ENCODE measurements at regions not wholly inside any gene's neighbourhood (a gene's known extent, or its start where the extent isn't known, plus 50 kb on each side); places are given as distances from the start of the nearest gene placed in this dataset.

- TF ChIP-seq CTCF (IDR thresholded peaks at IDR 0.05): no peak
- ATAC-seq (ENCODE audit: low FRiP score) (no peak), DNase-seq (ENCODE audit: low spot score) (no peak)
Observed at GRCh38 chr13:83621765-83622421, 260.4 kb downstream of the SLITRK1 start.

DNA sequence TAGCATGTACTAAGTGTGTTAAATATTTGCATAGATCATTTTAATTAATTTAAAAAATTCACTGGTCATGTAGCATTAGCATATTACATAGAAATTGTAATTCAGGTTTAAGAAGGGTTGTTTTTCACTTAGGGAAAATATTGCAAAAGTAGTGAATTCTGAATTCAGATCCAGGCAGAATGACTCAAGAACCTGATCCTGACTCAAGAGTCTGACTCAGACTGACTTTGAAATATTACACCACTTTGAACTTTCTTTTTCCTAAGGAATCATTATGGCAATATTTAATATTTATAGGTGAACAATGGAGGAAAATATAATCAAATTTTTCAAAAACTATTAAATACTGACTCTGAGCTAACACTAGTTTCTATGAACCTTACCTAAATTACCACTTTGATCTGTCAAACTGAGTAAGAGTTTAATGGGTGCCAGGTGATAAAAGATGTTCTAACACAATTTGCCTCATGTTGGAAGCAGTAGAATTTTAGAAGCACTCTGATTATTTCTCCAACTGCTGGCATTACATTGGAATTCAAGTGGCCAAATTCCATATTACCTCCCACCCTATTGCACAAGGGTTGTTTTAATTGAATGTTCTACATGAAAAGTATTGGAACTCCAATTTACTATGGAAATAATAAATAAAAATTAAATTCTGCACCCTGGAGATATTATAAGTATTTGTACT is 261.6 kb downstream of the SLITRK1 start:
- no peak for TF ChIP-seq CTCF (IDR thresholded peaks at IDR 0.05)
- ATAC-seq (ENCODE audit: low FRiP score) (peak; percentile 75), DNase-seq (ENCODE audit: low spot score) (no peak)

- ATAC-seq (ENCODE audit: low FRiP score): no peak
- TF ChIP-seq CTCF (IDR thresholded peaks at IDR 0.05): no peak
- no peak for DNase-seq (ENCODE audit: low spot score)
Observed at GRCh38 chr13:83618966-83619365, 263.3 kb downstream of the SLITRK1 start.

GRCh38 chr13:83613524-83613923 is 268.8 kb downstream of the SLITRK1 start:
- ATAC-seq (ENCODE audit: low FRiP score): no peak
- DNase-seq (ENCODE audit: low spot score): no peak
- no peak for TF ChIP-seq CTCF (IDR thresholded peaks at IDR 0.05)

GRCh38 chr13:83601539-83601938 is 280.7 kb downstream of the SLITRK1 start:
- ATAC-seq (ENCODE audit: low FRiP score) (no peak), DNase-seq (ENCODE audit: low spot score) (no peak)
- TF ChIP-seq CTCF (IDR thresholded peaks at IDR 0.05): no peak

DNA sequence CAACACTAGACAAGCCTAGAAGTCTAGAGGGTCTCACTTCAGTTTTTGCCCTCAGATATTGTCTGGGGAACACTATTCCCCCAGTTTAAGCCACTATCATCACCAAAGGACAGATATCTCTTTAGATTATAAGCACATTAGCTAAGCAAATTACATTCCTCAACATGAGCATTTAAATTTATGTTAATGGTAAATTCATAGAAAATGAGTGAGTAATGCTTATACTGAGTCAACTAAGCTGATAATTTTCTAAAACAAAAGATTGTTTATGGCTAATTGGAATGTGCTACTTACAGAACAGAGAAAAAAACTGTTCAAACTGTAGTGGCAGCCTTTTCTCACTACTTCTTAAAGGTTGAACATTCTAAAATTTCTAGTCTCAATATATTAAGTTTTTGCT is 290.2 kb downstream of the SLITRK1 start:
- ATAC-seq (ENCODE audit: low FRiP score): no peak
- no peak for TF ChIP-seq CTCF (IDR thresholded peaks at IDR 0.05)
- no peak for DNase-seq (ENCODE audit: low spot score)

DNA sequence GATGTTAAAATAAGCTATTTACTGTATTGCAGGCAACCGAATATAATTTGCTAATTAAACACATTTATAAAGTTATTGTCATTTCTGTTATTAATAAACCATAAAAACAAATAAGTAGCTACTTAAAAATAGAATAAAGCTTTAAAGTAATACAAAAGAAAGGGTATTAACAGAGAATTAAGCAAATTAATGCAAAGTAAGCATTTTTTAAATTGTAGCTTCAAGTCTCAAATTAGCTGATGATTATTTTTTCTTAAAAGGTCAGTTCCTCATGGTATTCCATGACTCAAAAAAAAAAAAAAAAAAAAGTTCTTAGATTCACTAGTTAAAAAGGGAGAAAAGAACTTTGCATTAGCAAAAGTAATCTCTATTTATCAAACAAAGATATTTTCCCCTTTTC is 292.5 kb downstream of the SLITRK1 start:
- ATAC-seq (ENCODE audit: low FRiP score) (no peak), DNase-seq (ENCODE audit: low spot score) (no peak)
- no peak for TF ChIP-seq CTCF (IDR thresholded peaks at IDR 0.05)

Data from omental fat pad (tissue), 3 donors.